HFFc6 (cell line): ENCODE measurements at regions not wholly inside any gene's neighbourhood (a gene's known extent, or its start where the extent isn't known, plus 50 kb on each side); places are given as distances from the start of the nearest gene placed in this dataset.

ENCODE experiments used
- DNase-seq: peaks from one replicate; pipeline ENCODE4 v3.0.0-alpha.2; 2018
- H3K27ac Mint-ChIP-seq: 2 replicates; pipeline ENCODE4 v1.8.0; 2020; ENCODE audit warnings: mild to moderate bottlenecking, mixed read lengths
- H3K27me3 Mint-ChIP-seq: 2 replicates; pipeline ENCODE4 v1.8.0; 2021; ENCODE audit warnings: mild to moderate bottlenecking, moderate library complexity, mixed read lengths; ENCODE audit not compliant: insufficient read depth
- H3K36me3 Mint-ChIP-seq: 2 replicates; pipeline ENCODE4 v1.8.0; 2021; ENCODE audit warnings: low read depth, mixed read lengths
- H3K4me1 Mint-ChIP-seq: 2 replicates; pipeline ENCODE4 v1.8.0; 2020; ENCODE audit warnings: low read depth, mixed read lengths
- H3K4me3 Mint-ChIP-seq: 2 replicates; pipeline ENCODE4 v1.8.0; 2020; ENCODE audit warnings: mild to moderate bottlenecking, moderate library complexity, mixed read lengths
- H3K9me3 Mint-ChIP-seq: 2 replicates; pipeline ENCODE4 v1.8.0; 2020; ENCODE audit warnings: mild to moderate bottlenecking, mixed read lengths
- CTCF ChIP-seq: fragments of 200-600 bp; sonication (generic); IDR thresholded peaks from 2 replicates; pipeline ENCODE4 v1.5.0; 2021; ENCODE audit warnings: antibody characterized with exemption, mild to moderate bottlenecking

- Mint-ChIP-seq H3K4me1 (no peaks in the 10 kb centered on the region), H3K27me3 (no peaks in the 10 kb centered on the region), H3K4me3 (no peak overlapping the region), H3K27ac (no peak overlapping the region), H3K9me3 (no peaks in the 10 kb centered on the region), H3K36me3 (no peaks in the 10 kb centered on the region)
- DNase-seq = no peak
- no peak for TF ChIP-seq CTCF
These were observed 157.8 kb upstream of the TRPC6 start for GRCh38 chr11:101741479-101742175.

- Mint-ChIP-seq H3K27ac (no peak overlapping the region), H3K4me3 (no peak overlapping the region), H3K36me3 (no peaks in the 10 kb centered on the region), H3K27me3 (no peaks in the 10 kb centered on the region), H3K9me3 (no peaks in the 10 kb centered on the region), H3K4me1 (no peaks in the 10 kb centered on the region)
- no peak for TF ChIP-seq CTCF
- no peak for DNase-seq
These were observed 157.3 kb upstream of the TRPC6 start for GRCh38 chr11:101741061-101741460.

- Mint-ChIP-seq H3K4me1 (no peaks in the 10 kb centered on the region), H3K4me3 (no peak overlapping the region), H3K36me3 (no peaks in the 10 kb centered on the region), H3K9me3 (no peaks in the 10 kb centered on the region; the same call in 1 of the 2 replicates), H3K27ac (no peak overlapping the region), H3K27me3 (no peaks in the 10 kb centered on the region)
- no peak for TF ChIP-seq CTCF
- no peak for DNase-seq
These were observed 154.6 kb upstream of the TRPC6 start for GRCh38 chr11:101738452-101738851.

- Mint-ChIP-seq H3K4me3 (no peak overlapping the region), H3K9me3 (no peaks in the 10 kb centered on the region; the same call in 1 of the 2 replicates), H3K36me3 (no peaks in the 10 kb centered on the region), H3K4me1 (no peaks in the 10 kb centered on the region), H3K27me3 (no peaks in the 10 kb centered on the region), H3K27ac (no peak overlapping the region)
- DNase-seq = no peak
- no peak for TF ChIP-seq CTCF
These were observed 145.7 kb upstream of the TRPC6 start for GRCh38 chr11:101729406-101730078.

GRCh38 chr11:101727451-101727850 lies 143.6 kb upstream of the TRPC6 start:
- no peaks in the 10 kb centered on the region for H3K4me1 Mint-ChIP-seq
- H3K27ac Mint-ChIP-seq = no peak overlapping the region
- no peak overlapping the region for H3K4me3 Mint-ChIP-seq
- no peaks in the 10 kb centered on the region for H3K27me3 Mint-ChIP-seq
- TF ChIP-seq CTCF = no peak
- H3K36me3 Mint-ChIP-seq = no peaks in the 10 kb centered on the region
- no peak for DNase-seq
- H3K9me3 Mint-ChIP-seq = no peaks in the 10 kb centered on the region
